Right lobe of liver (tissue), 4 donors: ENCODE measurements at regions not wholly inside any gene's neighbourhood (a gene's known extent, or its start where the extent isn't known, plus 50 kb on each side); places are given as distances from the start of the nearest gene placed in this dataset.

ENCODE experiments used
- CTCF ChIP-seq, 4 donors: fragments of 200-600 bp in 3 of 4; fragments of 450-650 bp in 1 of 4; IDR thresholded peaks; one replicate each; pipeline versions ENCODE4 v1.5.1 to v1.8.0; 2016 to 2022; ENCODE audit warnings: antibody characterized with exemption in 4 of 4, mild to moderate bottlenecking in 2 of 4
- POLR2A ChIP-seq: fragments of 450-650 bp; IDR thresholded peaks from one replicate; pipeline ENCODE4 v1.6.1; 2017; ENCODE audit warnings: antibody characterized with exemption, mild to moderate bottlenecking
- donor health status: DM: no; HTN: no; CAD: no.
- donor health status: DM: no; HTN: no; CAD: no.
- donor health status: DM: no; HTN: yes; CAD: no.

- no peak for TF ChIP-seq CTCF (IDR thresholded peaks at IDR 0.05)
- no peak for TF ChIP-seq POLR2A
These were observed 93.2 kb upstream of the ZNF438 start for GRCh38 chr10:31124852-31125251.
